ENCODE measurements at regions not wholly inside any gene's neighbourhood (a gene's known extent, or its start where the extent isn't known, plus 50 kb on each side); places are given as distances from the start of the nearest gene placed in this dataset.
A peak's percentile ranks its signal among the peaks of the same experiment; 100 is the strongest.
"Not testable (repeated sequence)": the region's sequence is repeated elsewhere in the genome, so short reads cannot be mapped to it uniquely, and the experiment has no call there.

DNA sequence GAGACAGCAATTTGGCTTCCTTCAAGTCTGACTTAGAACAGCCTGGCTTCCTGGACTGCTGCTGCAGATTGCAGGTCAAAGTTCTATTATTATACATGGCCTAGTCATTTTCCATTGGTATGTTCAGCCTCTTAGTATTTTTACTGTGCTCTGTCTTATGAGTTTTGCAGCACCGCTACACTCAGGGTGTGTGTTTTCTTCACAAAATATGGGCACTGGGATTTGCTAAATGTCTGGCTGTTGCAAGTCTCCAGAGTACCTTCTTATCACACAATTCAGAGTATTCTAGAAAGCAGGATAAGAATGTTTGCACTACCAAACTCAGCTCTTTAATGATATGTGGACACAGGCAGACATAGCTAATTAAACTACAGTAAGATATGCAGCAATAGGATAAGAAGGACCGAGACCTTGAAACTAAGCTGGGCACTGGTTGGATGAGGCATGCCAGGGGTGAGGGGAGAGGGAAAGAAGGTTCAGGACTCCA, 203.0 kb upstream of the PDZRN3 start:
- H3K4me3 ChIP-seq (ENCODE audit: low read depth, low read length): no peak overlapping the region
- TF ChIP-seq, protein P1, sequence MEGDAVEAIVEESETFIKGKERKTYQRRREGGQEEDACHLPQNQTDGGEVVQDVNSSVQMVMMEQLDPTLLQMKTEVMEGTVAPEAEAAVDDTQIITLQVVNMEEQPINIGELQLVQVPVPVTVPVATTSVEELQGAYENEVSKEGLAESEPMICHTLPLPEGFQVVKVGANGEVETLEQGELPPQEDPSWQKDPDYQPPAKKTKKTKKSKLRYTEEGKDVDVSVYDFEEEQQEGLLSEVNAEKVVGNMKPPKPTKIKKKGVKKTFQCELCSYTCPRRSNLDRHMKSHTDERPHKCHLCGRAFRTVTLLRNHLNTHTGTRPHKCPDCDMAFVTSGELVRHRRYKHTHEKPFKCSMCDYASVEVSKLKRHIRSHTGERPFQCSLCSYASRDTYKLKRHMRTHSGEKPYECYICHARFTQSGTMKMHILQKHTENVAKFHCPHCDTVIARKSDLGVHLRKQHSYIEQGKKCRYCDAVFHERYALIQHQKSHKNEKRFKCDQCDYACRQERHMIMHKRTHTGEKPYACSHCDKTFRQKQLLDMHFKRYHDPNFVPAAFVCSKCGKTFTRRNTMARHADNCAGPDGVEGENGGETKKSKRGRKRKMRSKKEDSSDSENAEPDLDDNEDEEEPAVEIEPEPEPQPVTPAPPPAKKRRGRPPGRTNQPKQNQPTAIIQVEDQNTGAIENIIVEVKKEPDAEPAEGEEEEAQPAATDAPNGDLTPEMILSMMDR (IDR thresholded peaks at IDR 0.05; ENCODE audit: control insufficient read depth, extremely low read depth, insufficient read depth): no peak
- no peak for DNase-seq (ENCODE audit: low read depth)

DNA sequence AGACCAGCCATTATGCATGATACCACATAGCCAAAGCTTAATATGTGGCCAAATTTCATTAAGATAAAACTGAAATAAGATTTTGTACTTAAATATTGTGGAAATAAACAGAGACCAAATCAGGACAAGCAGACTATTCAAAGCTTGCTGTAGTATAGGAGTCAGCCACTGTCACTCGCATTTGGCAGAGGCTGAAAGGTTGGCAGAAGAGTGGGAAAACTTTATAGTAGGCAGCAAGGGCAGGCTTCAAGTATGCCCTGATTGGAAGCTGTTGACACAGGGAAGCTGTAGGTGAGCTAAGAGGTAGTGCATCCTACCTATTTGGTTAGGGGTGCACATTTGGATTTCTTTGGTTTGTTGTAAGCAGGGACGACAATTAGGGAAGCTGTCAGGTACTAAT, 202.5 kb upstream of the PDZRN3 start:
- TF ChIP-seq, protein P1 (IDR thresholded peaks at IDR 0.05; ENCODE audit: control insufficient read depth, extremely low read depth, insufficient read depth): no peak
- H3K4me3 ChIP-seq (ENCODE audit: low read depth, low read length): no peak overlapping the region
- no peak for DNase-seq (ENCODE audit: low read depth)

DNA sequence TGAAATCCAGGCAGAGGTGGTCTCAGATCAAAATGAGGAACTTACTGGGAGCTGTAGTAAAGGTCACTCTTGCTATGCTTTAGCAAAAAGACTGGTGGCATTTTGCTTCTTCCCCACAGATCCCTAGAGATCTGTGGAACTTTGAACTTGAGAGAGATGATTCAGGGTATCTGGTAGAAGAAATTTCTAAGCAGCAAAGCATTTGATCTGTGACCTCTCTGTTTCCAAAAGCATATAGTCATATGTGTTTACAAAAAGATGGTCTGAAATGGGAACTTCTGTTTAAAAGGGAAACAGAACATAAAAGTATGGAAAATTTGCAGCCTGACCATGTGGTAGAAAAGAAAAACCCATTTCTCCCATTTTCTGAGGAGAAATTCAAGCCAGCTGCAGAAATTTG, 196.2 kb upstream of the PDZRN3 start:
- H3K4me3 ChIP-seq (ENCODE audit: low read depth, low read length); DNase-seq (ENCODE audit: low read depth): not testable (repeated sequence)

DNA sequence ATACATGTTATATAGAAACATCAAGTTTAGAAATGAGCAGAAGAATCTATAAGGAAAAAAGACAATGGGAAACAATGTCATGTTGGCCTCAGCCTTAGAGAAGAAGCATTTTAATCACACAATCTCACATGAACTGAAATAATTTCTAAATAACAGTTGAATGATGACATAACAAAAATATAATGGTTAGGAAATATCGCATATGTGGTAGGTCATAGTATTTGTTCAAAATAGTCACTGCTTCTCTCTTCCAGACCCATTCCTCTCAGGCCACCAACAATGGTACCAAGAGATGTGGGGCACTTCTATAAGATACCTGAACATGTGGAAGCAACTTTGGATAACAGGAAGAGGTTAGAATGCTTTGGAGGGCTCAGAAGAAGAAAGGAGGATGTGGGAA, 195.7 kb upstream of the PDZRN3 start:
- TF ChIP-seq, protein P1 (IDR thresholded peaks at IDR 0.05; ENCODE audit: control insufficient read depth, extremely low read depth, insufficient read depth): no peak
- H3K4me3 ChIP-seq (ENCODE audit: low read depth, low read length): no peak overlapping the region
- no peak for DNase-seq (ENCODE audit: low read depth)

DNA sequence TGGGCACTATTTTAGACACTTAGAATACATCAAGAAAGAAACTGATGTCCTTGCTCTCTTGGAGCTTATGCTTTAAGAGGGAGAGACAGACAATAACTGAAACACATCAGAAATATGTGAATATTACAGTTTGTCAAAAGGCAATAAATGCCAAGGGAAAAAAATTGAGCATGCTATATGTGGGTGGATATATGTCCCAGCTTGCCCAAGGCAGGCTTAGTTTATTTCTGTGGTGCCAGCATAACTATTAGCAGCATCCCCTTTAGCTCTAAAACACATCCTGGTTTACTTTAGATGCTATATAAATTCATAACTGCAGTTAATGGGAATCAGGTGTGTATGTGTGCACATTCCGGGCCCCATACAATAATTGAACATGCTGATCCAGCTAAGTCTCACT, 191.2 kb upstream of the PDZRN3 start:
- TF ChIP-seq, protein P1 (IDR thresholded peaks at IDR 0.05; ENCODE audit: control insufficient read depth, extremely low read depth, insufficient read depth): no peak
- DNase-seq (ENCODE audit: low read depth): no peak
- no peak overlapping the region for H3K4me3 ChIP-seq (ENCODE audit: low read depth, low read length)

DNA sequence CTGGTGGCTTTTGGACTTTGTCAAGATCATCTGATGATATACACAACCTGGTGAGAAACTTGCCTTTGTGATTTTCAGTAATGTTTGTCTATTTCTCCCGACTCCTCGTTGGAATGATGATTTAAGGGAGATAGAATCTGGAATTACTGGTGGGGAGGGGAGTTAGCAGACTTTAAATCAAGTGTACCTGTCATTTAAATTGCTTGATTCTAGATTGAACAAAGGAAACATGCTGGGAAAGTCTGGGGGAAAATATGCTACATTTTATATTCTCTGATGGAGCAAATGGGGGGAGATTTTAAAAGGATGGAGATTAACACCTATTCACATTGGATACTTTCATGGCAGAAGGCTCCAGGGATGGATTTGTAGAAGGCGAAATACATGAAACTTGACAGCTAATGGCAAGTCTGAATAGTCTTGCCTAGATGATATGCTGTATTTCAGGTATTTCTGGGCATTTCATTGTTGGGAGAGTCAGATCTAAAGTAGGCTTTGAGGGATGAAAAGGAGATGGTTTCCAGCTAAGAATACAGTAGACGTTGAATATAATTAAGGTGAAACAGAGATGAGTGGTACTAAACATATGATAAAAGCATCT, 189.1 kb upstream of the PDZRN3 start:
- H3K4me3 ChIP-seq (ENCODE audit: low read depth, low read length): no peak overlapping the region
- no peak for DNase-seq (ENCODE audit: low read depth)
- TF ChIP-seq, protein P1 (IDR thresholded peaks at IDR 0.05; ENCODE audit: control insufficient read depth, extremely low read depth, insufficient read depth): no peak

DNA sequence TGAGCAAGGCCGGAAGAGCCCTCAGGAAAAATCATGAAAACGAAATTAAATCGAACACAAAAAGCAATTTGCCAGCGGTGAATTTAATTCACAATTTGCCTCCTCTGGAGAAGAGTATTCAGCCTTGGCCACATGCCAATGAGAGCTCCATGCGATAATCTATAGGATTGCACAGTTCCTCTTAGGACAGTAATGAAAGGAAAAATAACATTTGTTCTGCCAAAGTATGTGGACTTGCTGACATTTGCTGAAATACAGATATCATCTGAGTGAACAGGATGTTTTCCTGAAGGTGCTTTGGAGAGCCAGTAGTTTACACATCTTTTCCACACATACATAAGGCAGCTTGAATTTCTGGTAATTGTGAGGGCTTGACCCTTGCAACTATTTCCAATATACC, 188.6 kb upstream of the PDZRN3 start:
- H3K4me3 ChIP-seq (ENCODE audit: low read depth, low read length): no peak overlapping the region
- DNase-seq (ENCODE audit: low read depth): peak; percentile 63
- TF ChIP-seq, protein P1 (IDR thresholded peaks at IDR 0.05; ENCODE audit: control insufficient read depth, extremely low read depth, insufficient read depth): no peak
